Neural progenitor cell (in vitro differentiated cells): ENCODE measurements at regions not wholly inside any gene's neighbourhood (a gene's known extent, or its start where the extent isn't known, plus 50 kb on each side); places are given as distances from the start of the nearest gene placed in this dataset.

Experiments
- CTCF ChIP-seq: fragments of 200-600 bp; sonication (generic); IDR thresholded peaks from 2 replicates; pipeline ENCODE4 v1.5.1; 2017; ENCODE audit warnings: antibody characterized with exemption, mild to moderate bottlenecking
- EZH2 ChIP-seq: fragments of 200-600 bp; sonication (generic); IDR thresholded peaks from 2 replicates; pipeline ENCODE4 v1.6.1; 2017; ENCODE audit warnings: antibody characterized with exemption, mild to moderate bottlenecking, moderate library complexity

GRCh38 chr2:147716906-147717305 lies 127.9 kb upstream of the ACVR2A start:
- TF ChIP-seq CTCF (no peak), EZH2 (no peak)
